Activated CD4-positive, alpha-beta memory T cell treated with anti-CD3 and anti-CD28 coated beads, Interleukin-2, amount 10 ng/mL, durations not matched to agents 7 days and 5 days (primary cell): ENCODE measurements at regions not wholly inside any gene's neighbourhood (a gene's known extent, or its start where the extent isn't known, plus 50 kb on each side); places are given as distances from the start of the nearest gene placed in this dataset.

Experiments
- CTCF ChIA-PET: fragments of 350-600 bp; sonication (Branson Sonifier 250); formaldehyde crosslinking; loops from one replicate; lab custom pipeline; 2021; ENCODE audit warnings: antibody characterized with exemption, inconsistent platforms; lab: Charles Lee
- POLR2A ChIA-PET: fragments of 350-600 bp; sonication (Branson Sonifier 250); formaldehyde crosslinking; loops from one replicate; lab custom pipeline; 2021; ENCODE audit warnings: antibody characterized with exemption; lab: Charles Lee
- DNase-seq: peaks from one replicate; pipeline ENCODE4 v3.0.0-alpha.2; 2020
- H3K27ac Mint-ChIP-seq: one replicate; pipeline ENCODE4 v1.8.0; 2021; ENCODE audit warnings: mild to moderate bottlenecking, mixed read lengths
- H3K27me3 Mint-ChIP-seq: one replicate; pipeline ENCODE4 v1.8.0; 2021; ENCODE audit warnings: mixed read lengths
- H3K36me3 Mint-ChIP-seq: one replicate; pipeline ENCODE4 v1.8.0; 2021; ENCODE audit warnings: low read depth, mixed read lengths
- H3K4me1 Mint-ChIP-seq: one replicate; pipeline ENCODE4 v1.8.0; 2021; ENCODE audit warnings: mixed read lengths
- H3K4me3 Mint-ChIP-seq: one replicate; pipeline ENCODE4 v1.8.0; 2021; ENCODE audit warnings: mild to moderate bottlenecking, mixed read lengths
- H3K9me3 Mint-ChIP-seq: one replicate; pipeline ENCODE4 v1.8.0; 2021; ENCODE audit warnings: mixed read lengths

- Mint-ChIP-seq H3K4me1 (no peaks in the 10 kb centered on the region), H3K9me3 (peaks cover 10% of the 10 kb centered on the region), H3K4me3 (no peak overlapping the region), H3K36me3 (no peaks in the 10 kb centered on the region), H3K27me3 (no peaks in the 10 kb centered on the region), H3K27ac (no peak overlapping the region)
- no peak for DNase-seq
- ChIA-PET CTCF (no interaction called here), POLR2A (no interaction called here)
These were observed 404.9 kb upstream of the SYT4 start for GRCh38 chr18:43682196-43682595.

DNA sequence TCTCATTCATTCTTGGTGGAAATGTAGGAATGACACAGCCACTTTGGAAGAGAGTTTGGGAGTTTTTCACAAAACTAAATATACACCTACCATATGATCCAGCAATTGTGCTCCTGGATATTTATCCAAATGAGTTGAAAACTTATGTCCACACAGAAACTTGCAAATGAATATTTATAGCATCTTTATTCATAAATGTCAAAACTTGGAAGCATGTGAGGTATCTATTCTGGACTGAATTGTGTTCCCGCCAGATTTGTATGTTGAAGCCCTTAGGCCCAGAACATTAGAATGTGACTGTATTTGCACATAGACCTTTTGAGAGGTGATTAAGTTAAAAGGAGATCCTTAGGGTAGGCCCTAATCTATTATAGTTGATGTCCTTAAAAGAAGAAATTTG, 409.4 kb upstream of the SYT4 start:
- H3K36me3 Mint-ChIP-seq: no peaks in the 10 kb centered on the region
- CTCF ChIA-PET: no interaction called here
- DNase-seq: no peak

GRCh38 chr18:43692099-43692690, 414.9 kb upstream of the SYT4 start:
- POLR2A ChIA-PET: no interaction called here

More for the DNA sequence above, 409.4 kb upstream of the SYT4 start:
- Mint-ChIP-seq H3K27me3 (no peaks in the 10 kb centered on the region), H3K4me3 (no peak overlapping the region), H3K4me1 (no peaks in the 10 kb centered on the region), H3K27ac (no peak overlapping the region), H3K9me3 (peaks cover 4% of the 10 kb centered on the region)
- POLR2A ChIA-PET: no interaction called here

DNA sequence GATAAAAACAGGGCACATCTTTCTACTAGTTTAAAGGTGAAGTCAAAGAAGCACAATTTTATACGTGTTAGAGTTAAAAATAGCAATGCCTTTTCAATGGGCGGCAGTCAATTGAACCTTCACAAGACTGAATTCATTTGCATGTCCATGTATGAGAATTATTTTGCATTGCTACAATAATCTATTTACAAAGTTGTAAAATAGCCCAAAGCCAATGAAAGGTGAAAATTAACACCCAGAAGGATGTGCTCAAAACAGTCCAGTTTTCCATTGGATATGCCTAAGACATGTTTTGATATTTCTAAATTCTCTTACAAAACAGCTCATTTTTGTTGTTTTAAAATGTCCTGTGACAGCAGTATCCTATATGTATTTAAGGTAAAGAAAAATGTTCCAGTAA, 425.1 kb upstream of the SYT4 start:
- ChIA-PET POLR2A (no interaction called here), CTCF (no interaction called here)
- Mint-ChIP-seq H3K9me3 (peaks cover 3% of the 10 kb centered on the region), H3K27ac (no peak overlapping the region), H3K27me3 (no peaks in the 10 kb centered on the region), H3K4me3 (no peak overlapping the region), H3K36me3 (no peaks in the 10 kb centered on the region), H3K4me1 (no peaks in the 10 kb centered on the region)
- DNase-seq: no peak

More at GRCh38 chr18:43692099-43692690, 414.9 kb upstream of the SYT4 start:
- peaks cover 8% of the 10 kb centered on the region for H3K9me3 Mint-ChIP-seq
- H3K27ac Mint-ChIP-seq: no peak overlapping the region
- H3K36me3 Mint-ChIP-seq: no peaks in the 10 kb centered on the region
- DNase-seq: no peak
- H3K4me3 Mint-ChIP-seq: no peak overlapping the region
- CTCF ChIA-PET: no interaction called here
- H3K4me1 Mint-ChIP-seq: no peaks in the 10 kb centered on the region
- no peaks in the 10 kb centered on the region for H3K27me3 Mint-ChIP-seq

- no peak for DNase-seq
- Mint-ChIP-seq H3K4me1 (no peaks in the 10 kb centered on the region), H3K9me3 (peaks cover 3% of the 10 kb centered on the region), H3K27me3 (no peaks in the 10 kb centered on the region), H3K36me3 (no peaks in the 10 kb centered on the region), H3K27ac (no peak overlapping the region), H3K4me3 (no peak overlapping the region)
- CTCF ChIA-PET: no interaction called here
- POLR2A ChIA-PET: no interaction called here
These were observed 425.8 kb upstream of the SYT4 start for GRCh38 chr18:43703050-43703449.

- H3K9me3 Mint-ChIP-seq: no peaks in the 10 kb centered on the region
- no peaks in the 10 kb centered on the region for H3K36me3 Mint-ChIP-seq
- ChIA-PET POLR2A (no interaction called here), CTCF (no interaction called here)
- no peaks in the 10 kb centered on the region for H3K4me1 Mint-ChIP-seq
- no peak for DNase-seq
- H3K27ac Mint-ChIP-seq: no peak overlapping the region
- no peaks in the 10 kb centered on the region for H3K27me3 Mint-ChIP-seq
- H3K4me3 Mint-ChIP-seq: no peak overlapping the region
These were observed 428.6 kb upstream of the SYT4 start for GRCh38 chr18:43705850-43706249.

DNA sequence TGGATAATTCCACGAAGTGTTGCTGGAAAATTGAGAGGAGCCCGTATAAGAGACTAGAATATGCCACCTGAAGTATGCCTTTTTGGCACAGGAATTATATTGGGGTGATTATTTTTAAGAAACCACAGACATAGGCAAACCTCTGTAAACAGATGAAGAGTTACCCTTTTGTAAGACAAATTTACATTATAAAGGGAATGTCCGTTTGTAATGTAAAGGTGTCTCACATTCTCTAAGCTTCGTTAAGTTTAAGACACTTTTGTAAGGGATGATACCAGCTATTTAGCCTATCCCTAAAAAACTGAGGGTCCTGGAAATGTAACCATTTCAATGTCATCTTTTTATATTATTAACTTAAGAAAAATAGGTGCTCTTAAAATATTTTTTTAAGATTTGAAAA, 432.8 kb upstream of the SYT4 start:
- H3K27ac Mint-ChIP-seq: no peak overlapping the region
- no peaks in the 10 kb centered on the region for H3K36me3 Mint-ChIP-seq
- no peak overlapping the region for H3K4me3 Mint-ChIP-seq
- DNase-seq: no peak
- H3K9me3 Mint-ChIP-seq: peaks cover 3% of the 10 kb centered on the region
- H3K27me3 Mint-ChIP-seq: no peaks in the 10 kb centered on the region
- ChIA-PET POLR2A (no interaction called here), CTCF (interaction anchor here (0.7 kb wide), 1 partner anchor 298 kb away, joined by 5 read pairs; no protein-coding TSS in a partner anchor)
- H3K4me1 Mint-ChIP-seq: no peaks in the 10 kb centered on the region

DNA sequence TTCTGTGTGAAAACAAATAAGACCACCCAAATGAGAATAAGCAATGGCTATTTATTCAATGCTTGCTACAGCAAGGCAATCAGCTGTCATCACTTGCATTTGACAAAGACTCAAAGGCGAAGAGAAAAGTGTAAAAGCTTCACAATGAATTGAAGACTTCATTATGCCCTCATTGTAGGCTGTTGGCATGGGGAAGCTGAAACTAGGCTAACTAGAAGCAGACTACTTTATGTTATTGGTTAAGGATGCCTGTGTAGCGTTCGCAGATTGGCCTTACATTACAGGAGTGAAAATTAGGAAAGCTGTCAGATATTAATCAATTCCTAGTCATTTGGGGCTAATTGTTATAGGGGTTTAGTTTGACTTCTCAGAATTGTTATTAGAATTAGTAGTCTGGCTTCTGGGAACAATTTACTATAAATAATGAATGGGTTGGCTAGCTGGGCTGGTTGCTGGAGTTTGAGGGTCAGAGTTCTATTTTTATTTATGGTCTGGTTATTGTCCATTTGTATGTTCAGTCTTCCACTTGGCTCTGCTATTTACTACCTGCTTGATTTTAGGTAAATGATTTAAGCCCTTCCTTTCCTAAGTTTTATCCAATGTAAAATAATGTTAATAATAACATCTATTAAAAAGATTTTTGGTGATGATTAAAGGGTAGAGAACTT, 437.2 kb upstream of the SYT4 start:
- ChIA-PET POLR2A (no interaction called here), CTCF (no interaction called here)
- Mint-ChIP-seq H3K36me3 (no peaks in the 10 kb centered on the region), H3K27ac (no peak overlapping the region), H3K27me3 (no peaks in the 10 kb centered on the region), H3K4me3 (no peak overlapping the region), H3K9me3 (peaks cover 3% of the 10 kb centered on the region), H3K4me1 (no peaks in the 10 kb centered on the region)
- DNase-seq: no peak

- ChIA-PET POLR2A (no interaction called here), CTCF (no interaction called here)
- DNase-seq: no peak
These were observed 442.0 kb upstream of the SYT4 start for GRCh38 chr18:43719267-43719795.

GRCh38 chr18:43720041-43720440, 442.8 kb upstream of the SYT4 start:
- Mint-ChIP-seq H3K27ac (no peak overlapping the region), H3K36me3 (no peaks in the 10 kb centered on the region), H3K4me1 (no peaks in the 10 kb centered on the region), H3K9me3 (peaks cover 23% of the 10 kb centered on the region), H3K27me3 (no peaks in the 10 kb centered on the region), H3K4me3 (no peak overlapping the region)
- DNase-seq: no peak
- CTCF ChIA-PET: no interaction called here
- POLR2A ChIA-PET: no interaction called here

More at GRCh38 chr18:43719267-43719795, 442.0 kb upstream of the SYT4 start:
- no peaks in the 10 kb centered on the region for H3K36me3 Mint-ChIP-seq
- H3K9me3 Mint-ChIP-seq: peaks cover 20% of the 10 kb centered on the region
- no peak overlapping the region for H3K4me3 Mint-ChIP-seq
- H3K27me3 Mint-ChIP-seq: no peaks in the 10 kb centered on the region
- H3K27ac Mint-ChIP-seq: no peak overlapping the region
- no peaks in the 10 kb centered on the region for H3K4me1 Mint-ChIP-seq

GRCh38 chr18:43735570-43735969, 458.3 kb upstream of the SYT4 start:
- Mint-ChIP-seq H3K9me3 (no peaks in the 10 kb centered on the region), H3K36me3 (no peaks in the 10 kb centered on the region), H3K27ac (no peak overlapping the region), H3K4me3 (no peak overlapping the region), H3K4me1 (no peaks in the 10 kb centered on the region), H3K27me3 (no peaks in the 10 kb centered on the region)
- CTCF ChIA-PET: no interaction called here
- POLR2A ChIA-PET: no interaction called here
- DNase-seq: no peak

DNA sequence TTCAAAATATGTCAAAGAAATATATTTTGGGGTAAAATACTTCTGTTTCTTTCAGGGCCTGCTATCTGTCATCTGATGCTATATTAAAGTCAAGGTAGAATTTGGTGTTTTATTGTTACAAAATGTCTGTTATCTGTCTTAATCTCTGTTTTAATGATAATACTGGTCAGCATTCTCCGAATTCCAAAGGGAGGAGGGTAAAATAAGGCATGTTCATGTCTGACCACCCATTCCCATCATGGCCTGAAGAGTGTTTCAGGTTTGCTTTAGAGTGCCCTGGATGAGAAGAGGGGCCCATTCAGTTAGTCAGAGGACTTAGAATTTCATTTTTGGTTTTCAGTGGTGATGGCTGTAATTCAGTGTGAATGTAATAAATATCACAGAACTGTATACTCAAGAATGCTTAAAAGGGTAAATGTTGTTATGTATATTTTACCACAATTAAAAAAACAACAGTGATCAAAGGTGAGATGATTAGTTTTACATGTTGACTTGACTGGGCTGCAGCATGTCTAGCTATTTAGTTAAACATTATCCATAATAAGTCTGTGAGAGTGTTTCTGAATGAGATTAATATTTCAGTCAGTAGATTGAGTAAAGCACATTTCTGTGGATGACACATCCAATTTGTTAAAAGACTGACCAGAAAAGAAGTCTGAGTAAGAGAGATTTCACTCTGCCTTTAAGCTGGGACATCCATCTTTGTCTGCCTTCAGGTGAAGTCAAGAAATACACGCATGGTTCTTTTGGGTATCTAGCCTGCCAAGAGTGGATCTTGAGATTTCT, 467.9 kb upstream of the SYT4 start:
- Mint-ChIP-seq H3K27ac (no peak overlapping the region), H3K36me3 (no peaks in the 10 kb centered on the region), H3K9me3 (peaks cover 11% of the 10 kb centered on the region), H3K4me1 (no peaks in the 10 kb centered on the region), H3K27me3 (no peaks in the 10 kb centered on the region), H3K4me3 (no peak overlapping the region)
- POLR2A ChIA-PET: no interaction called here
- DNase-seq: no peak
- CTCF ChIA-PET: no interaction called here

- no peak for DNase-seq
- Mint-ChIP-seq H3K9me3 (peaks cover 6% of the 10 kb centered on the region), H3K4me3 (no peak overlapping the region), H3K27me3 (no peaks in the 10 kb centered on the region), H3K36me3 (no peaks in the 10 kb centered on the region), H3K27ac (no peak overlapping the region), H3K4me1 (no peaks in the 10 kb centered on the region)
- POLR2A ChIA-PET: no interaction called here
- CTCF ChIA-PET: no interaction called here
These were observed 473.9 kb upstream of the SYT4 start for GRCh38 chr18:43751203-43751602.
